AG20443 (cell line): ENCODE measurements at regions not wholly inside any gene's neighbourhood (a gene's known extent, or its start where the extent isn't known, plus 50 kb on each side); places are given as distances from the start of the nearest gene placed in this dataset.

Experiments
- DNase-seq: peaks from one replicate; pipeline ENCODE4 v3.0.0; 2012; ENCODE audit warnings: low spot score, mixed read lengths

DNA sequence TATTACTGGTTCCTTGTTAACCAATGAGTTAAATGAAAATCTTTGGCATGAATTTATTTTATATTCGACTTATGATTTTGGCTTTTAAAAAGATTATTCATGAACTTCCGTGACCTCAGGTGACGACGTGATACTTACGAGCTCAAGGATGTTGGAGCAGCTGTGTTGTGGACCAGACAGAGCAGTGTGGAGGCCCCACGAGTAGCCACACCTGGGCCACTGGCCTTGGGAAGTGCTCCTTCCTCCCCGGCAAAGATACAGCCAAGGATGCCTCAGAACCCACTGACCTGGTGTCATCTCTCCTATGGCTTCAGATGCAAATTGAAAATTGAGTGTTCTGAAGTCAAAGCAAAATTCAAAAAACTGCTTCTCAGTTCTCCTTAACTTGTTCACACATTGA lies 147.5 kb upstream of the PPP2R2D start:
- DNase-seq = no peak

DNA sequence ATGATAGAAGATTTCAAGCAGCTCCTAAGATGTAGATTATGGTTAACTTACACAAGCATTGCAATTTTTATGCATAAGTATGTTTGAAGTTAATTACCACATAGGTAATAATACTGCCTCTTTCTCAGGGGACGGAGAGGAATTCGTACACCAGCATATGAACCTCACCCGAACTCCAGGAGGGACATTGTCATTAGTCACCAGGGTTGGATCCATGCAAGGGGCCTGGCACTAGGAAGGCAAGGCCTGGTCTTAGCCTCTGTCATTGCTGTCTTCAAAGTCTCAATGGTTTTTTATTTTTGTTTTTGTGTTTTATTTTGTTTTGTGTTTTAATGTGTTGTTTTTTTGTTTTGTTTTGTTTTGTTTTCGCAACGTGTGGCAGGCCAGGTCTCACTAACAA lies 145.6 kb upstream of the PPP2R2D start:
- DNase-seq = no peak

DNA sequence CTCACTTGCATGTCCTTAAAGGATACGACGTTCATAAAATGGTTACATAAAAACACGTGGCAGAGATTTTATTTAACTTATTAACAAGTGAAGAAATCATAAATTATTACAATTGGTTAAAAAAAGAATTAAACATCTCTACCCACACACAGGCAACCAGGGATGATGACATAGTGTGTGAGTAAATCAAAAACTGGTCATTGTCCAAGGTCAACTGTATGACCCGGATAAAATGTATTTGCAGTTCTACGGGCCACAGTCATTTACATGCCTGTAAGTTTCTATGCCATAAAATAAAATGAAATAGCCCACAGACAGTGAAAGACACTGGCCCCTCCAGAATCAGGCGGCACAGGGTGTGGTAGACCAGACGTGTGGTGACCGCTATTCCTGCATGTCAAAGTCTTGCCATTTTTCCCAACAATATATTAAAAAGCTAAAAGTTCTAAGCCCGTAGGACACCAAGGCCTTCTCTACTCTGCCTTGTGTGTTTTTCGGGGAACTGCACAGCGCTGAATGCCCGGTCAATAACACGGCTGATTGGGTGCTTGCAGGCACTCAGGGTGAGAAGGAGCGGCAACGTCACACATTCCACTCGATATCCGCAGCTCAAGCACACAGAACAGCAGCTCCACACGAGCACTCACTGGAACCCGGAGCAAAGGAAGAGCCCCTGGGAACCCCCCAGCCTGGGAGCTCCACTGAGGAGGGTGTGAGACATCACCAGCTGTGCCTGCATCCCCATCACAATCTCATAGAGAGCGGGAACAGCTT lies 143.3 kb upstream of the PPP2R2D start:
- no peak for DNase-seq

DNA sequence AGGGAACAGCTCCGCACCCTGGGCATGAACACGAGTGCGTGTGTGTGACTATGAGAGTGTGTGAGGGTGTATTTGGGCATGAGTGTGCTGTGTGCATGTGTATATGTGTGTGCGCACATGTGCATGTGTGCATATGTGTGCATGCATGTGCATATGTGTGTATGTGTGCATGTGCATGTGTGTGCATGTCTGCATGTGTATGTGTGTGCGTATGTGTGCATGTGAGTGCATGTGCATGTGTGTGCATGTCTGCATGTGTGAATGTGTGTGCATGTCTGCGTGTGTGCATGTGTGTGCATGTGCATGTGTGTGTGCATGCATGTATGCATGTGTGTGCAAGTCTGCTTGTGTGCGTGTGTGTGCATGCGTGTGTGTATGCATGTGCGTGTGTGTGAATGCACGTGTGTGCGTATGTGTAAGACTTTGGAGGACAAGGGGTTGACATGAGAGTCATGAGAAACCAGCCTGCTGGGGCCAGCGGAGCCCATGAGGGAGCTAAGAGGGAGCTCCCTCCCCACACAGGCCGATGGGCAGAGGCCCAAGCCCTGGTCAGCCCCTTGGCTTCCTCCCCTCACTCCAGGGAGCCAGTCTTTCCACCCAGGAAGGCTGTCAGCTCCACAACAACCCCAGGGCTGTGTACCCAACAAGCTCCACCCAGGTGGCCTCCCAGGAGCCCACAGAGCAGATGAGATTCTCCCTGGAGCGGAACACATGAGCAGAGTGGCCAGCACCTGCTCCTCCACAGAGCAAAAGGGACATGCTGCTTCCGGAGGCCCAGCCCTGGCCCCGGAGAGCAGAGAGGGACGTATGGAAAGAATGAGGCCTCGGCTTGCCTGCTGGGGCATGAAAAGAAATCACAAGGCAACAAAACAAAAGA lies 142.5 kb upstream of the PPP2R2D start:
- DNase-seq = no peak

DNA sequence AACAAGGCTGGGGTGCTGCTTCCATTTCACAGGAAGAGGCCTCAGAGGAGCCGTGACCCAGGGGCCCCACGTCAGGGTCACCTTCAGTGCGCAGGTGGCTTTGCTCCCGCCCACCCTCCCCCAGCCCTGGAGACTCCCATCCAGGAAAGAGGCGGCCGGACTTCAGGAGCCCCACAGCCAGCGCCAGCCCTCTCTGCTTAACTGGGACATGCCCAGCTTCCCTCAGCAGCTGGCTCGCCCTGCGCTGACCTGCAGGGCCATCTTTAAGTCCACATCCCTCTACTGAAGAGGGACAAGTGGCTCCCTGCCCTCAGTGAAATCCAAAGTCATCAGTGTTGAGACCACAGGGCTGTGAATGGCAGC lies 141.9 kb upstream of the PPP2R2D start:
- no peak for DNase-seq

DNA sequence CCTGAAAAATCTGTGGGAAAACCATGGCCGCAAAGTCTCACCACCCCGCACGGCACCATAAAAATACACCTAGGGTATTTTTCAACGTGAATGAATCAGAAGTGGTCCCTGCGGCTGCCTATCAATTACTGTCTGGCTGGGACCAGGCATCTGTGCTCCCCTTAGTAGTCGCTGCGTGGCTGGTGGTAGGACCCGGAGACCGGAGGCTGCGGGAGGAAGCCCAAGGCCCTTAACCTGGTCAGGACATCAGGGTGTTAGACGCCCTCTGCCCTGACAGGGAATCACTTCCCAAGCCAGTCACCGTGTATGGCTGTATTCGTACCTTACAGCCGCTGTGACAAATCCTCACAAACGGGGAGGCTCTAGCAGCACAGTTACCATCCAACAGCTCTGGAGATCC lies 141.5 kb upstream of the PPP2R2D start:
- DNase-seq = no peak

DNA sequence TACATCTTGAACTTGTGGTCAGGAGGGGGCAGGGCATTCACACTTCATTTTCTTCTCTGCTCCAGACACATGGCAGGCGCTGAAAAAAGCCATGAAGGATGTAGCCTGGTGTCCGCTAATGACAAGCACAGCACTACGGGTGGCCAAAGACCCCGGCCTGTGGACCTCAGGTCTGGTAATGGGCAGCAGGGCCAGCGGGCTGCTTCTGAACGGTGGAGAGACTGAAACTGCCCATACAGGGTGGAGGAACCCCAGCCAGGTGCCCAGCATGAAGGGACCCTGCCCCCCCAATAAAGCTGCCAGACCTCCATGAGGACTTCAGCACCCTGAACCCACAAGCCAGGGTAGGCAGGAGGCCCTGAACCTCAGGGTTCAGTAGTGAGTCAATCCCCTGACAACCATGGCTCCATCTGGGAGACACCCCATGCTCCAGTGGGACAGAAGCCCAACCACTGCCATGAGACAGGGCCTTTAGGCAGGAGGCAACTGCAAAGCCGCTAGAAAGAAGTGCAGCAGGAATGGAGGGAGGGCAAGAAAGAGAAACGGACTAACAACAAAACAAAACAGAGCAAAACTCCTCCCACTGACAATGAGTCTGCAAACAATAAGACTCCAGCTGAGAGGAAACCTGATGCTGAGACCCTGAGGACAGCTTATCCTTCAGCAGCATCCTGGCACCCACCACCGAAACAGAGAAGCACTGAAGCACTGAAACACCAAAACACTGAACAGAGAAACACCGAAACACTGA lies 140.2 kb upstream of the PPP2R2D start:
- DNase-seq = no peak

DNA sequence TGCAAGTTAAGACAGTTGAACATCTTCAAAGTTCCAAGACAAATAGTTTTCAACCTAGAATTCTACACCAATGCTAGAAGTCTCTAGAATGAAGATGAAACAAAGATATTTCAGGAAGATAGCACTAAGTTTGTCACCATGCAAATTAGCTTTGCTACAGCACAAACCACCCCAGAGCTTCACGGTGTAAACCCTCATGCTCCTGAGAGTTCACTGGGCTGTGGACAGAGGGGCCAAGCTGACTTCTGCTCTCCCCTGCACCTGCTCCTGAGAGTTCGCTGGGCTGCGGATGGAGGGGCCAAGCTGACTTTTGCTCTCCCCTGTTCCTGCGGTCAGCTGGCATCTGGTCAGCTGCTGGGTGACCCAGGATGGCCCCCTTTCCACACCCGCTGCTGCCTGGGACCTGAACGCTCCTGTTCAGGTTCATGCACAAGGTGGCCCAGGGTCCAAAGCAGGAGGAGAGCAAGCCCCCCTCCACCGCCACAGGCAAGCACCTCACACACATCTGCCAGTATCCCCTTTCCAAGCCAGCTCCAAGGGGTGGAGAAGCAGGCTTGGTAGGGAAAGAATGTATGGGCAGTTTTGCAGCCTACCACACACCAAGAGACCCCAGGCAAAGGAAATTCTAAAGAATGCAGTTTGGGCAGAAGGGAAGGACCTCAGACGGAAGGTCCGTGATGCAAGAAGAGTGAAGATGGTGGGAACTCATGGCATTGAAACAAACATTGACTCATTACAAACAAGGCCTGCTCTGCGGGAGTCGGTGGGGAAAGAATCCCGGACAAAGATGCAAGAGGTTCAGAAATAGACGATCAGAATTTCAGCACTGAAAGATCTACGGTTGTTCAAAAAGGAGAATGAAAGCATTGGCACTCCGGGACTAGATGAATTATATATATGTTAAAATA lies 137.8 kb upstream of the PPP2R2D start:
- no peak for DNase-seq

DNA sequence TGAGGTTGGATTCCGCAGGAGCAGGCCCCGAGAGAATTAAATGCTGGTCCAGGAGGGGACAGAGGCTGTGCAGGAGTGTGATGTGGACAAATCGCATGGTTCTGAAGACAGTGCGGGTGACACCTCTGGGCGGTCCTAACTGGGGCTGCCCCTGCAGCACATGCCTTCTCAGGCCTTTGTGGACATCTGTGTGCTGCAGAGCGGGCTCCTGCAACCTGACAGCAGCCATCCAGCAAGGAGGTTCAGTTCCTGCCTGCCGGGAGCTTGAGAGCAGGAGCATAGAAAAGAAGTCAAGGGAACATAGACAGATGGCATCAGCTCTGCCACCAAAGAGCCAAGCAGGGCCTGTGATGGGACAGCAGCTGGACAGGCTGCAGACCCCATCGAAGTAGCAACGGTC lies 135.9 kb upstream of the PPP2R2D start:
- no peak for DNase-seq

DNA sequence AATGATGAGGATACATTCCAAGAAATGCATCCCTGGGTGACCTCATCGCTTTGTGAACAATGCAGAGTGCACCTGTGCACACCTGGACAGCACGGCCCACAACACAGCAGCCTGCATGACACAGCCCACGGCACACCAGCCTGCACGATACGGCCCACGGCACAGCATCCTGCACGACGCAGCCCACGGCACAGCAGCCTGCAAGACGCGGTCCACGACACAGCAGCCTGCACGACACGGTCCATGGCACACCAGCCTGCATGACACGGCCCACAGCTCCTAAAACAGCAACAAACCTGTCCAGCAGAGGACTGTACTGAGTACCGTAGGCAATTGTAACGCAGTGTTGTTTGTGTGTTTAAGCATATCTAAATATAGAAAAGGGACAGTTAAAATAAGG lies 134.7 kb upstream of the PPP2R2D start:
- DNase-seq = no peak

DNA sequence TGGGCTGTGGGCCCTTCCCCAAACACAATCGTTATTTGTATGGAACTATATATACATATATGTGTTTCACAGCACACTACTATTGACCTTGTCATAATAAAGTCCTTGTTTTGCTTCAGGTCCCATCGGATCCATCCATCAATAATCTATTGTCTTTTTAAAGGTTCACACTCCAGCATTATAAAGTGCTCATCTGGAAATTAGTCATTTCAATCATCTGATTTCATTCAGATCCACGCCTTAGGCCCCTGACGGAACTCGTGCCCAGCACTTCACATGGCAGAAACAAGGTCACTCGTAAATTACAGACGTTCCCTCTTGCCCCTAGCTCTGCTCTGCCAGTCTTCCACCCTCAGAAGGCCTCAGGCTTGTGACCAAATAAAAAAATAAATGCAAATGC lies 133.1 kb upstream of the PPP2R2D start:
- DNase-seq = no peak

DNA sequence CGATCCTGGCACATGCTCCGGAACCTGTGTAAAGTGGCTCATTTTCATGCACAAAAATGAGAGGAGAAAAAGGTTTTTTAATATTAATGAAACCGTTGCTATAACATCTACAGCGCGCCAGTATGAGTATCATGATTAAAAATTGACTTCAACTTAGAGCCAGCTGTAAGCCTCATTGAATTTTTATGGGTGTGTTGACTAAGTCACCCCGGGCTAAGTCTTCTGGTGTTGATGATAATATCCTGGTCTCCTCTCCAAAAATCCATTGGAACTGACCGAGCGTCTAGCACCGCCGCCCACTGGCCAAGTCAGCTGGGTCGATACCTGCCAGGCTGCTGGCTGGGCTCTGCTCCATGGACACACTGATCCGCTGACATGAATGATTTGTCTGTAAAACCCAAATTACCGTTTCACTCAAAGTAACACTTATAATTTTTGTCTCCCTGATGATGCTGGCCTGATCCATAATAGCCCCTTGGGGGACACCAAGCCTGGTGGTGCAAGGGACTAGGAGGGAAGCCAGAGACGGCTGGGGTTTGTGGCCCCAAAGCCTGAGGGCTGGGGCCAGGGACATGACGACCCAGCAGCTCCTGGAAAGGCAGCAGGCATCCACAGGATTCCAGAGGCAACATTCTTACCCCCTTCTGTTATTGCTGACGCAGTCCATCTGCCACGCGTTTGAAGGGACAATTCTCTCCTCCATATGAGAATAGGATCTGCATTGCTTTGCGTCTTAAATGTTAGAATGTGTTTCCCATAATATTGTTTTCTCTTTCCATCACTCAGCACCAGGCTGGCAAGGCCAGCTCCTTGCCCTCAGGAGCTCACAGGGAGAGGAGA lies 131.0 kb upstream of the PPP2R2D start:
- DNase-seq = no peak

DNA sequence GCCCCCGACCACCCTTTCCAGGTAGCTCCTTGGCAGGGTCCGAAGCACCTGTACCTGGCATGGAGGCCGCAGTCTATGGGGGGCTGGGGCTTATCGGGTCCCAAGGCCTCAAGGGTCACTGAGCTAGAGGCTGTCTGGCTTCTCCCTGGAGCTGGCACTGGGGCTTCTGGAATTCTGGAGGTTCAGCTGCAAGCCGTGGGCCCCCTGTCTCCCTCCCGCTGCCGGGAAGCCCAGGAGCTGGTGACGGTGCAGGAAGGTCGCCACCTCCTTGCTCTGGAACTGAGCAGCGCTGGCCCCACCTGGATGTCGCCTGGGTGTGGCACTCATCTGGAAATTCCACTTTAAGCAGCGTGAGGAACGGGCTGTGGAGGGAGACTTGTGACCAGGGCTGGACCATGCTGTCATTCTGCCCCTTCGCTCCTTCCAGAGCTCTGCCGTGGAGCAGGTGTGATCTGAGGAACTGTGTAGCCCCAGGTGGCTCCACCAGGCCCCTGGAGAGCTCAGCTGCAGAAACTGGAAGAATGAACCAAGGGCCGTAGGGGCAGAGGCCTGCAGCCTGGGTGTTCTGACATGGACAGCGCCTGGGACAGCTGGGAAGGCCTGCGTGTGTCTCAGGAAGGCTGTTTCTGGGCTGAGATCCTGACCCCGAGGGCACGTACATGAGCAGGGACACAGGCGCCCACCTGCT lies 129.7 kb upstream of the PPP2R2D start:
- no peak for DNase-seq

DNA sequence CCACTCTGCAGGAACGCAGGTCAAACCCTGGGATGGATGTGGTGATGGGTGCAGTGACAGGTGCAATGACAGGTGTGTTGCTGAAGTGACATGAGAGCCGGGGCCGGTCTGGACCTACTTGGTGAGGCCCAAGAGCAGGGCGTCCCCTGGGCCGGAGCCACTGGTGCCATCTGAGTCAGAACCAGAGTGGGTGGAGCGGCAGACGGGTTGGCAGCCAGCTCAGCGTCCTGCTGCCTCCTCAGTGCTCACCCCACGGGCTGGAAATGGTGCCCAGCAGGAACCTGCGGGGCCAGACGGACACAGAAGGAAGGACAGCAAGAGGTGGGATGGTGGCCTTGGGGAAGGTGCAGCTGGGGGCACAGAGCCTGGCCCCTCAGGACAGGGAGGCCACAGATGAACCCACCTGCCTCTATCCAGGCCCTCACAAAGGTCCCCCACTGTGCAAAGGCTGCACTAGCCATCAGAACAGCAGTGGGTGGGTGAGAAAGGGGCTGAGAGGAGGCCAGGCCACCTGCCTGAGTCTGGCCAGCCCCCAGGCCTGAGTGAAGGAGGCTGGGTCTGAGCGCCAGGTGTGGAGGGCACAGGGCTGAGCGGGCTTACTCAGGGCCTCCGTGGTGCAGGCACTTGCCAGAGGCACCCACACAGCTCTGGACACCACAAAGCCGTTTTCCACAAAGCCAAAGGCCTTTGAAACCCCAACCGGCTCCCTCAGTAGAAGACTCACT lies 129.0 kb upstream of the PPP2R2D start:
- DNase-seq = no peak

DNA sequence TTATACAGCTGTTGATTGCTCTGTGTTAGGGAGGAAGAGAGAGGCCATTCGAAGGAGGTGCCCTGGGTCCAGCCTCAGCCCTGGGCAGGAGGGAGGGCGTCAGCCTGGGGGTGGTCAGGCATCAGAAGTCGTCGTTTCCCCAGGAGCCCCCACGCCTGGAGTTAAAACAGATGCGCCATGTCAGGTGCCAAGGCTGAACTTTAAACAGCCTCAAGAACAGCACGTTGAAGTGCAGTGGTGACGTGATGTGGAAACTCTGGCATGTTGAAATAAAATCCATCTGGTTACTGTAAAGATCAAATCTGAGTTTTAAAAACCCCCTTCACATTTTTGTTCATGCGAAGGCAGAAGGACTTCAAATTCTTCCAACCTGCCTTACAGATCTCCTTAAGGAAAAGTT lies 128.4 kb upstream of the PPP2R2D start:
- DNase-seq = no peak

DNA sequence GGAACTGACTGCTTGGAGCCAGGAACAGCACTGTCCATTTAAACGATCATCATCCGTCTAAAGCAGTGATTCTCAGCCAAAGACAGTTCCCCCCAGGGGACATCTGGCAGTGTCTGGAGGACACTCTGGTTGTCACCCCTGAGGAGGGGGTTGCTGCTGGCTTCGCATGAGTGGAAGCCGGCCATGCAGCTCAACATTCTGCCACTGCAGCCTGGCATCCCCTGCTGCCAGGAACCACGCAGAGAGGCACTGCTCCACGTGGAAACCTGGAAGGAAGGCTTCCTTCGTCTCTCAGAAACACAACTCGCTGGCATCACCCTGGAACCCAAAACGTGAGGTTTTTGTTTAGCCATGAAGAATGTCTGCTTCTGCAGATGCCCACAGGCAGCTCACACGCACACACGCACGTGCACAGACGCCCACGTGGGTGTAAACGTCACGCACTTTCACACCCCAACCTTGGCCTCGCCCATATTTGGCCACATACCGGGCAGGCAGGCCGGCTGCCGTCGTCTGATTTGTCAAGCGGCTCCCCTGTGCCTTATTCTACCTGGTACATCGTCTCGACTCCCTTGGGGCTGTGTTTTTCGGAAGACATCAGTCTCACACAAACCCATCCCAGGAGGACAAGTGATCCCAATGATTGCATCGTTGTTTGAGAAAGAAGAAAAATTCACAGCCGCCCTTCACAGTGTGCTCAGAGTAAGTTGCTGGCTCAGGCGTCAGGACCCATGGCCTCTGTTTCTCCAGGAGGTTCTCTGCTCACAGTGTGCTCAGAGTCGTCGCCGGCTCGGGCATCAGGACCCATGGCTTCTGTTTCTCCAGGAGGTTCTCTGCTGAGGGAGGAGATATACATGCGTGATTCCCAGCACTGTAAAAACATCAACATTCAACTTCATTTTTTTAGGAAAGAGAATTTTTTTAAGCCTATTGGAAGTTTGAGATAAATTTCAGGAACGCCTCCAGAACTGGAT lies 127.2 kb upstream of the PPP2R2D start:
- DNase-seq = no peak

DNA sequence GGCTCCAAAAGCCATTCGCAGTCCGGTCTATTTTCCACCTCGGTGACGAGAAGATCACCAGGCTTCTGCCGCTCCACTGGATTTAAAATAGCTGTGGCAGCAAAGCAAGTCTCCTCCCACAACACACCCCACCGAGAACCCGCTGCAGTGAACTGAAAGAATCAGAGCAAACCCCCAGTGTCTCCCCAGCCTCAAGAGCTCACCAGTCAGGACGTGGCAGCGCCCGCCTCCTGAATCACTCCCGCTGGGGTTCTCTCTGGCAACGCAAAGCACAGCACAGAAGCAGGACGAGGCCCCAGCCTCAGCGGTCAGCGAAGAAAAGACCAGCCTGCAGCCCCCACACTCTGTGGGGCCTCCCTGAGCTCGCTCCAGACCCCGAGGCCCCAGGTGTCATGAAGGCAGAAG lies 126.1 kb upstream of the PPP2R2D start:
- DNase-seq = no peak

DNA sequence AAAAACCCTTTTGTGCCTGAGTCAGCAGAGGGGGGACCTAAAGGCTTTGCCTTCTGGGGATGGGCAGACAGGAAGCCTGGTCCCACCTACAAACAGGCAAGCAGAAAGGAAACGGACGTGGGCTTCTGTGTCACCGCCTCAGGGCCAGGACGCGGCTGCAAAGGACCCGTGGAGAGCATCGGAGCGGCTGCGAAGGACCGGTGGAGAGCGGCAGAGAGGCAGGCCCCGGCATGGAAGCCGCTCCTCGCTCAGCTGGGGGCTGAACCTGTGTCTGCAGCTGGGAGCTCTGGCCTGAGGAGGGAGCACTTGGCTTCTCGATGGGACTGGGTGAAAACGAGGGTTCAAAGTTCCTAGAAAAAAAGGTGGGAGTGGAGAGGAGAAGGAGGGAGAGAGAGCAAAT lies 125.4 kb upstream of the PPP2R2D start:
- no peak for DNase-seq
